ENCODE measurements at regions not wholly inside any gene's neighbourhood (a gene's known extent, or its start where the extent isn't known, plus 50 kb on each side); places are given as distances from the start of the nearest gene placed in this dataset.
"Not testable (repeated sequence)": the region's sequence is repeated elsewhere in the genome, so short reads cannot be mapped to it uniquely, and the experiment has no call there.

GRCh38 chr12:73589220-73589619 lies 948.4 kb upstream of the ATXN7L3B start:
- Histone ChIP-seq H3K4me1 (no peaks in the 10 kb centered on the region), H3K27ac (no peak overlapping the region), H3K36me3 (ENCODE audit: control insufficient read depth, insufficient read depth, low read length) (no peaks in the 10 kb centered on the region), H3K4me3 (ENCODE audit: low read depth, low read length) (no peak overlapping the region), H3K79me2 (no peaks in the 10 kb centered on the region), H3K27me3 (ENCODE audit: control insufficient read depth, insufficient read depth, low read length) (no peaks in the 10 kb centered on the region), H3K4me2 (ENCODE audit: low read length) (no peak overlapping the region), H3K9ac (no peak overlapping the region), H3K9me3 (ENCODE audit: control insufficient read depth, low read length) (no peaks in the 10 kb centered on the region), H2AFZ (no peak overlapping the region)
- no peak for TF ChIP-seq CTCF (IDR thresholded peaks at IDR 0.05)

GRCh38 chr12:73598626-73599025 lies 939.0 kb upstream of the ATXN7L3B start:
- no peaks in the 10 kb centered on the region for H3K9me3 ChIP-seq (ENCODE audit: control insufficient read depth, low read length)
- no peaks in the 10 kb centered on the region for H3K4me1 ChIP-seq
- no peak overlapping the region for H2AFZ ChIP-seq
- H3K4me3 ChIP-seq (ENCODE audit: low read depth, low read length) = no peak overlapping the region
- H3K9ac ChIP-seq = no peak overlapping the region
- no peak for TF ChIP-seq CTCF (IDR thresholded peaks at IDR 0.05)
- H3K79me2 ChIP-seq = no peaks in the 10 kb centered on the region
- H3K27ac ChIP-seq = no peak overlapping the region
- no peaks in the 10 kb centered on the region for H3K27me3 ChIP-seq (ENCODE audit: control insufficient read depth, insufficient read depth, low read length)
- H3K36me3 ChIP-seq (ENCODE audit: control insufficient read depth, insufficient read depth, low read length) = no peaks in the 10 kb centered on the region
- no peak overlapping the region for H3K4me2 ChIP-seq (ENCODE audit: low read length)

- H3K27me3 ChIP-seq (ENCODE audit: control insufficient read depth, insufficient read depth, low read length) = no peaks in the 10 kb centered on the region
- H3K27ac ChIP-seq = no peak overlapping the region
- no peaks in the 10 kb centered on the region for H3K4me1 ChIP-seq
- no peaks in the 10 kb centered on the region for H3K79me2 ChIP-seq
- H3K9ac ChIP-seq = no peak overlapping the region
- no peak overlapping the region for H2AFZ ChIP-seq
- H3K36me3 ChIP-seq (ENCODE audit: control insufficient read depth, insufficient read depth, low read length) = no peaks in the 10 kb centered on the region
- H3K4me2 ChIP-seq (ENCODE audit: low read length) = no peak overlapping the region
- H3K9me3 ChIP-seq (ENCODE audit: control insufficient read depth, low read length) = no peaks in the 10 kb centered on the region
- H3K4me3 ChIP-seq (ENCODE audit: low read depth, low read length) = no peak overlapping the region
- TF ChIP-seq CTCF (IDR thresholded peaks at IDR 0.05) = no peak
Observed at GRCh38 chr12:73599268-73599667, 938.4 kb upstream of the ATXN7L3B start.

- H3K9ac ChIP-seq; H3K9me3 ChIP-seq (ENCODE audit: control insufficient read depth, low read length); H3K79me2 ChIP-seq; H3K4me2 ChIP-seq (ENCODE audit: low read length); H3K27ac ChIP-seq; H3K4me1 ChIP-seq; H3K4me3 ChIP-seq (ENCODE audit: low read depth, low read length); H3K36me3 ChIP-seq (ENCODE audit: control insufficient read depth, insufficient read depth, low read length); H3K27me3 ChIP-seq (ENCODE audit: control insufficient read depth, insufficient read depth, low read length); H2AFZ ChIP-seq: not testable (repeated sequence)
Observed at GRCh38 chr12:73605925-73606324, 931.7 kb upstream of the ATXN7L3B start.

GRCh38 chr12:73612551-73612950 lies 925.1 kb upstream of the ATXN7L3B start:
- TF ChIP-seq CTCF (IDR thresholded peaks at IDR 0.05) = no peak
- H3K4me2 ChIP-seq (ENCODE audit: low read length) = no peak overlapping the region
- no peak overlapping the region for H3K4me3 ChIP-seq (ENCODE audit: low read depth, low read length)
- H3K36me3 ChIP-seq (ENCODE audit: control insufficient read depth, insufficient read depth, low read length) = no peaks in the 10 kb centered on the region
- no peaks in the 10 kb centered on the region for H3K4me1 ChIP-seq
- H3K27me3 ChIP-seq (ENCODE audit: control insufficient read depth, insufficient read depth, low read length) = no peaks in the 10 kb centered on the region
- H3K79me2 ChIP-seq = no peaks in the 10 kb centered on the region
- no peaks in the 10 kb centered on the region for H3K9me3 ChIP-seq (ENCODE audit: control insufficient read depth, low read length)
- H3K27ac ChIP-seq = no peak overlapping the region
- no peak overlapping the region for H3K9ac ChIP-seq
- no peak overlapping the region for H2AFZ ChIP-seq
